Brain microvascular endothelial cell (primary cell): ENCODE measurements at regions not wholly inside any gene's neighbourhood (a gene's known extent, or its start where the extent isn't known, plus 50 kb on each side); places are given as distances from the start of the nearest gene placed in this dataset.

ENCODE experiments used
- DNase-seq: peaks from one replicate; pipeline ENCODE4 v3.0.0-alpha.2; 2020
- H3K27ac ChIP-seq: fragments of 250-450 bp; sonication (Bioruptor Pico); 2 replicates; pipeline ENCODE4 v1.5.1; 2020; ENCODE audit warnings: mild to moderate bottlenecking, moderate library complexity
- H3K27me3 ChIP-seq: fragments of 250-450 bp; sonication (Bioruptor Pico); replicated peaks from 2 replicates; pipeline ENCODE4 v1.5.1; 2020; ENCODE audit warnings: mild to moderate bottlenecking
- H3K36me3 ChIP-seq: fragments of 250-450 bp; sonication (Bioruptor Pico); replicated peaks from 2 replicates; pipeline ENCODE4 v1.5.1; 2020; ENCODE audit warnings: mild to moderate bottlenecking
- H3K4me3 ChIP-seq: 2 replicates; pipeline ENCODE4 v1.5.1; 2011; ENCODE audit warnings: low read depth, mild to moderate bottlenecking, control low read depth, low read length, moderate library complexity
- in situ Hi-C: cut with HindIII; loops from 2 replicates; pipeline ENCODE4 v1.10.0; 2017; ENCODE audit warnings: low sequenced_read_pairs, low pct_ligation_motif_present
- TF ChIP-seq, protein P1 (sequence below): IDR thresholded peaks from 2 replicates; pipeline ENCODE4 v1.5.1; 2011; ENCODE audit warnings: low read depth, mild to moderate bottlenecking, moderate library complexity, low read length, control low read depth, inconsistent platforms; ENCODE audit errors: missing control alignments

DNA sequence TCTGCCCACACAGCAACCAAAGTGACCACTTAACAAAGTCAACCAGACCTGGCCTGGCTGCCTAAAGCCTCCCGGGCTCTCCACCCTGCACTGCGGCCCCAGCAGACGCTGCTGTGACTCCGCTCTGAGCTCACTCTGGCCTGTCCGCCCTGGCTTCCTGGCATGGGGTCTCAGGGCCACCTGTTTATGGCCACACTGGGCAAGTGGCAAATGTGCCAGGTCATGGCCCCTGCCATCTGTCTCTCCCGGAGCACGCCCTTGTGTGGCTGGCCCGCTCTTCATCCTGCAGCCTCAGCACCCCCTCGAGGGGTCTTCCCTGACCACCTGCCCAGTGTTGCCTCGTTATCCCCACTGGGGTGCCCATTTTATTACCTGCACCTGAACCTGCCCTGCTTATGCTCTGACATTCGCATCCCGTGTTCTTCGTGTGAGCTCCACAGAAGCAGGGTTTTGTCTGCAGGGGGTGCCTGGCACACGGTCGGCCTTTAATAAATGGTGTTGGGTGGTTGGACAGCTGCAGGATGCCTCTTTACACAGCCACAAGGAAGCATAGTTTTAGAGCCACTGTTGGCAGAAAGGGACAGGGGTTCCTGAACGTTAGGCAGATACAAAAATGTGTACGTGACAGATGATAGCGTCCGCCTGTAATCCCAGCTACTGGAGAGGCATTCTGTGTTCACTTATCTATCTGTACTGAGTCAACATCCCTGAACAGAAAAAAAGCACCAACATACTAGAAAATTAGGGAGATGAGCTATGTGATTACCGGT lies 785.6 kb downstream of the TBC1D22A start:
- H3K36me3 ChIP-seq: no peaks in the 10 kb centered on the region
- in situ Hi-C loops: no loop called here
- no peak overlapping the region for H3K27ac ChIP-seq
- no peaks in the 10 kb centered on the region for H3K27me3 ChIP-seq
- H3K4me3 ChIP-seq: no peak overlapping the region
- TF ChIP-seq, protein P1, sequence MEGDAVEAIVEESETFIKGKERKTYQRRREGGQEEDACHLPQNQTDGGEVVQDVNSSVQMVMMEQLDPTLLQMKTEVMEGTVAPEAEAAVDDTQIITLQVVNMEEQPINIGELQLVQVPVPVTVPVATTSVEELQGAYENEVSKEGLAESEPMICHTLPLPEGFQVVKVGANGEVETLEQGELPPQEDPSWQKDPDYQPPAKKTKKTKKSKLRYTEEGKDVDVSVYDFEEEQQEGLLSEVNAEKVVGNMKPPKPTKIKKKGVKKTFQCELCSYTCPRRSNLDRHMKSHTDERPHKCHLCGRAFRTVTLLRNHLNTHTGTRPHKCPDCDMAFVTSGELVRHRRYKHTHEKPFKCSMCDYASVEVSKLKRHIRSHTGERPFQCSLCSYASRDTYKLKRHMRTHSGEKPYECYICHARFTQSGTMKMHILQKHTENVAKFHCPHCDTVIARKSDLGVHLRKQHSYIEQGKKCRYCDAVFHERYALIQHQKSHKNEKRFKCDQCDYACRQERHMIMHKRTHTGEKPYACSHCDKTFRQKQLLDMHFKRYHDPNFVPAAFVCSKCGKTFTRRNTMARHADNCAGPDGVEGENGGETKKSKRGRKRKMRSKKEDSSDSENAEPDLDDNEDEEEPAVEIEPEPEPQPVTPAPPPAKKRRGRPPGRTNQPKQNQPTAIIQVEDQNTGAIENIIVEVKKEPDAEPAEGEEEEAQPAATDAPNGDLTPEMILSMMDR: no peak
- DNase-seq: no peak

DNA sequence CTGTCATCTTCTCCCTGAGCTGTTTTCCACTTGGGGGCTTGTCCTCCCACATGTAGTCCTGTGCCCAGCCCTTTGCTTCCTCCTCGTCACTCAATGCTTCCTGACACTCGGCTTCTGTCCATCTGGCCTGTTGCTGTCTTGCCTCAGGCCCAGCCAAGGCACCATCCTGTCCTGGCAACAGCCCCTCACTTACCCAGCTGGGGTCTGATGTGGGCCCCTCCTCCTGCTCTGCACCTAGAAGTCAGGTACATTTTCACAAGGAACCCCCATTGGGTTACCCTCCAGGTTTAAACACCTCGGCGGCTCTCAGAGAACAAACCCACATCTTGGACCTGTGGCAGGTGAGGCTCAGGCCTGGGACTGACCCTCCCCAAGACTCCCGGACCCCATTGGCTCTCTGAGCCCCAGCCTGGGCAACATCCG lies 784.8 kb downstream of the TBC1D22A start:
- no peaks in the 10 kb centered on the region for H3K27me3 ChIP-seq
- DNase-seq: no peak
- in situ Hi-C loops: no loop called here

DNA sequence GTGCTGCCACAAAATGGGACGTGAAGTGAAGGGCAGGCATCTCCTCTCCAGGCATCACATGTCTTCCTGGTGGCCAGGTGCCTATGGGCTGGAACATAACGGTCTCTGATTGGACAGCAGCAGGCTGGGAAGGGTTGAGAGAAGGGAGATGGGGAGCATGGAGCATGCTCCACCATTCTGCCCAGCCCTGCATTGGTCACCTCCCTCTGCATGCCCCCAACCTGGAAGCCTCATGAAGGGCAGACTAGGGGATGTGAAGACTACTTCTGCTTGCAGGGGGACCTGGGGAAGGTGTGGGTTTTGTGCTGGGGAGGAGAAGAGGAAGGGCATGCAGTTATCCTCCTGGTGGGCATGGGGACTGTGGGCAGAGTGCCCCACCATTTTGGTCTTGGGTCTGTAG lies 782.2 kb downstream of the TBC1D22A start:
- no peaks in the 10 kb centered on the region for H3K36me3 ChIP-seq
- H3K4me3 ChIP-seq: no peak overlapping the region
- TF ChIP-seq, protein P1: no peak
- in situ Hi-C loops: no loop called here
- no peaks in the 10 kb centered on the region for H3K27me3 ChIP-seq
- H3K27ac ChIP-seq: no peak overlapping the region
- DNase-seq: no peak

More for the DNA sequence above, 784.8 kb downstream of the TBC1D22A start:
- Histone ChIP-seq H3K4me3 (no peak overlapping the region), H3K36me3 (no peaks in the 10 kb centered on the region), H3K27ac (no peak overlapping the region)
- TF ChIP-seq, protein P1: no peak

DNA sequence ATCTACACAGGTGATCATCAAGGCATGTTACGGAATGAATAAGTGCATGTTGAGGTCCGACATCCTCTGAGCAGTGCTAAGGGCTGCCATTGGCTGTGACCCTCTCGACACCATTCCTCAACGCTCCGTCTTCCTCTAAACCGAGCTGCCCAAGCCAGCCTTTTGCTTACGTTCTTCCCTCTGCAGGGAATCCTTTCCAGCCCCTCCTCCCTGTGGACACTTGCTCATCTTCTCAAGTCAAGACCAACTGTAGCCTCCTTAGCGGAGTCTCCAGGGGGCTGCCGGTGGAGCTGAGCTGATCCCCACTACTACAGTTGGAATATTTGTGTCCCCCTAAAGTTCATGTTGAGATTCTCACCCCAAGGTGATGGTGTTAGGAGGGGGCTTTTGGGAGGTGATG lies 781.0 kb downstream of the TBC1D22A start:
- Histone ChIP-seq H3K36me3 (no peaks in the 10 kb centered on the region), H3K4me3 (no peak overlapping the region), H3K27ac (no peak overlapping the region), H3K27me3 (no peaks in the 10 kb centered on the region)
- no peak for DNase-seq
- TF ChIP-seq, protein P1: no peak
- in situ Hi-C loops: no loop called here

DNA sequence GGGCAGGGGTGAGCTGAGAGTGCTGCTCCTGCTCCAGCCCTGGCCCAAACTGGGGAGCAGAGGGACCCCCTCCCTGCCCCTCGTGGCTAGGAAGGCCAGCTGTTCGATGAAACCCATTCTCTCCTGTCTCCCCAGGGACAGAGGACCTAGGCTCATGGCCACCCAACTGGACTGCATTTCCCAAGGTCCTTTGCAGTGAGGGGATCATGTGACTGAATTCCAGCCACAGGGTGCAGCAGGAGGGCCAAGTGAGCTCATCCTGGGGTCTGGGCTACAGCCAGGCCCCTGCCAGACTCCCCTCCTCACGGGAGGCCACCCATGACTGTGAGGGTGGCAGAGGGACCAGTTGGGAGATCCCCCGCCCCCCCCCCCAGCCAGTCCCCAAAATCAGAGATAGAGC lies 777.6 kb downstream of the TBC1D22A start:
- TF ChIP-seq, protein P1: no peak
- no peak overlapping the region for H3K27ac ChIP-seq
- H3K4me3 ChIP-seq: no peak overlapping the region
- no peak for DNase-seq
- H3K36me3 ChIP-seq: no peaks in the 10 kb centered on the region
- in situ Hi-C loops: no loop called here
- no peaks in the 10 kb centered on the region for H3K27me3 ChIP-seq

DNA sequence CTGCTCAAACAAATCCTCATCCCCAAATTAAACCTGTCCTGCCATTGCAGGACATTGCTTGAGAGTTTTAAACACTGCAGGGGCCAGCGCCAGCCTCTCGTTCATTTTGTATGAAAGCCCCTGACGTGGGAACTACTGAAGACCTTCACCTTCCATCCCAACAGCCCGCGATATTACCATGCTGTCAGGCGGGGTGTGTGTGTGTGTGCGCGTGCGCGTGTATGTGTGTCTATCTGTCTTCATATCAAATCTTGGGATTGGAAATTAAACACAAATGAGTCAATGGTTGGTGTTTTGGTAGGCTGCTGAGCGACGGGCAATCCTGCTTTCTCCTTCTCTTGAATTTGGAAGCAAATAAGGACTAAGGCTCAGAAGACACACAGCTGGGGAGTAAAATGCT lies 776.9 kb downstream of the TBC1D22A start:
- Histone ChIP-seq H3K4me3 (no peak overlapping the region), H3K27me3 (no peaks in the 10 kb centered on the region), H3K27ac (no peak overlapping the region), H3K36me3 (no peaks in the 10 kb centered on the region)
- in situ Hi-C loops: no loop called here
- TF ChIP-seq, protein P1: no peak
- DNase-seq: no peak
